Stromal cell of bone marrow (primary cell): ENCODE measurements at regions not wholly inside any gene's neighbourhood (a gene's known extent, or its start where the extent isn't known, plus 50 kb on each side); places are given as distances from the start of the nearest gene placed in this dataset.
"Not testable (repeated sequence)": the region's sequence is repeated elsewhere in the genome, so short reads cannot be mapped to it uniquely, and the experiment has no call there.

Source experiments
- DNase-seq: peaks from one replicate; pipeline ENCODE4 v3.0.0-alpha.2; 2012; ENCODE audit warnings: low read depth

GRCh38 chr2:126228531-126228930 is 427.4 kb upstream of the GYPC start:
- no peak for DNase-seq

GRCh38 chr2:126238251-126238650 is 417.7 kb upstream of the GYPC start:
- no peak for DNase-seq

- DNase-seq = no peak
Measured at GRCh38 chr2:126239320-126239955, 416.5 kb upstream of the GYPC start.

DNA sequence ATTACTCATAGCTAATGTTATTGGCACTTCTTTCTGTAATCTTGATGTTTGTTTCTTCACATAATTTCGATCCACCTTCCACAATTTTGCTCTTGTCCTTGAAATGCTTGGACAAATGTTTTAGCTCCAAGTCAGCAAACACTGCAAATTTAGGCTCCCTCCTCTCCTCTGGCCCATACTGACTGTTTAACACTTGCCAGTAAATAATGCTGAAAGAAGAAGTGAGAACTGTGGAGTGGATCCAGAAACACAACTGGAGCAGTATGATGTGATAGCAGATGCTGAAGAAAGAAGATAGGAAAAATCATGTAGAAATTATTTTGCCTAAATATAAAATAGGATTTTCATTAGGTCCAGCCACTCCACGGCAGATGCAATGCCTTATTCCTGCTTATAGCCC is 415.0 kb upstream of the GYPC start:
- no peak for DNase-seq

DNA sequence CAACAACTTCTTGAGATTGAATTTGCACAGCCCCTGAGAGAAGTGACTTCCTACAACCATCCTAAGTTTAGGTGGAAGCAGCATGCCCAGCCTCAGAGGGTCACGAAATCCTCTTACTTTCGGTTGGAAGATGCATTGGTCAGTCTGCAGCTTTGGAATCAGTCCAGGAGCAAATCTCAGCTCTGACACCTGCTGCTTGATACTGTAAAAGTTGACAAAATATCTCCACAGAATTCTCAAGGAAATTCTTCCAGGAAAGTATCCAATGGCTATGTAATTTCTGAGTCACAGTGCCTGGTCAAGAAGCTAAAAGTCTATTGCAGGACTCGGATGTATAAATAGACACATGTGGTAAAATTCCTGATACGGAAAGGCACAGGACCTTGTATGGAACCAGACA is 414.5 kb upstream of the GYPC start:
- DNase-seq = no peak

DNA sequence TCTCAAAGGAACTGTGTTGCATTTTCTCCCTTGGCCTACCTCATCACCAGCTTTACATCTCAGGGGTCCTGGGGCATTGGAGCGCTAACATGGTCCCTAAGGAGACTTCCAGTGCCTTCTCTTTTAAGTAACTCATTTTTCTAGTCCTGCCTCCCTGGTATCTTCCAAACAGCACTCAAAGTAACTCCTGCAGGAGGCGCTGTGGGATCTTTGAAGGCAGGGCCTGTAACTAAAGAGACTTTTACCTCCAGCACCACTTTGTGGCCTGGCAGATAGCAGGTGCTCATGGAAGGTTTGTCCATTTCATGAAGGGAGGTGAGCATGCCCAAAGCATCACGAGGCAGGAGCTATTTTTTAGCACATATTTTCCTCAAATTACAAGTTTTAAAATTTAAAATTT is 411.0 kb upstream of the GYPC start:
- DNase-seq = no peak

DNA sequence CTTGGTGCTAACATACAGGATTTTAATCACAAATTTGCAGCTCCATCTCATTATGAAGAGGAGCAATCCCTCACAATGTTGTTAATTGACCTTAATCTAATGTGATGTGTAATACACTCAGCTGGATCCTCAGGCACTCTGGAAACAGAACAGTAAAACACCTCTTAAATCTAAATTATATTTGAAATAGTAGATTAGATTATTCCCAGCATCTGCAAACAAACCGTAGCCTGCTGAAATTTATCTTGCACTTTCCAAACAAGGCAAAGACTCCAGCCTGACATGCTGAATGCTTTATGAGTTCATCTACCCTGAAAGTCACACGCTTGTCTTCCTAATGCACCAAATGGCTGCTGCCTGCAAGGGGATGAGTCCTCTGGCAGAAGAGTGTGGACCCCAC is 402.3 kb upstream of the GYPC start:
- no peak for DNase-seq

DNA sequence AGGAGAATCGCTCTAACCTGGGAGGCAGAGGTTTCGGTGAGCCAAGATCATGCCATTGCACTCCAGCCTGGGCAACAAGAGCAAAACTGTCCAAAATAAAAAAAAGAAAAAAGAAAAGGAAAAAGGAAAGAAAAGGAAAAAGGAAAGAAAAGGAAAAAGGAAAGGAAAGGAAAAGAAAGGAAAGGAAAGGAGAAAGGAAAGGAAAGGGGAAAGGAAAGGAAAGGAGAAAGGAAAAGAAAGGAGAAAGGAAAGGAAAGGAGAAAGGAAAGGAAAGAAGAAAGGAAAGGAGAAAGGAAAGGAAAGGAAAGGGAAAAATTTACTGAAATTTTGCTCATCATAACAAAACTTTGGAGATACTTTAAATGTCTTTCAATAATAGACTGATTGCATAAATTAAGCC is 391.3 kb upstream of the GYPC start:
- no peak for DNase-seq

DNA sequence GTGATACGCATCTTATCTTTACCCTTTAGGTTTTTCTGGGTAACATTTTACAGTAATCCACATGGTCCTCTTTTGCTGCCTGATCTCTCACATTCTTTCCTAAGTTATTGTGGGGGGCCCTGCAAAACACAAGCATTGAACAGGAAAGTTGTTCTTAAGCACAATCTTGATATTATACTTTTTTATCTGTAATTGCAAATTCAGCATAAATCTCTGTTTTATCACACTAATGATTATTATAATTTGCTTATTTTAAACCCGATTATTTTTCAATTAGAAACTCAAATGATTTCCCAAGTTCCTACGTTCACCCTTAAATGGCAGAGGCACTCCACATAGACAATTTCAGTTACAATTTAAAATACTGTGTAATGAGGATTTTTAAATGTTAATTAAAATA is 386.0 kb upstream of the GYPC start:
- DNase-seq = no peak

DNA sequence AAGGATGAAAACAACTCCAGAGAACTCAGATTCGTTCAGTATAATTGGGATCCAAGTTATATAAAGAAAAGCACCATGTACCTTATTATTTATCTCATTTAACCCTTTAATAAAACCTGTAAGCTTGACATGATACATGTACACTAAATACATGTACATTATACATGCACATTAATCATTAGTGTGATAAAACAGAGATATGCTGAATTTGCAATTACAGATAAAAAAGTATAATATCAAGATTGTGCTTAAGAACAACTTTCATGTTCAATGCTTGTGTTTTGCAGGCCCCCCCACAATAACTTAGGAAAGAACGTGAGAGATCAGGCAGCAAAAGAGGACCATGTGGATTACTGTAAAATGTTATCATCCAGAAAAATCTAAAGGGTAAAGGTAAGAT is 385.4 kb upstream of the GYPC start:
- DNase-seq = no peak

GRCh38 chr2:126272401-126272800 is 383.6 kb upstream of the GYPC start:
- no peak for DNase-seq

DNA sequence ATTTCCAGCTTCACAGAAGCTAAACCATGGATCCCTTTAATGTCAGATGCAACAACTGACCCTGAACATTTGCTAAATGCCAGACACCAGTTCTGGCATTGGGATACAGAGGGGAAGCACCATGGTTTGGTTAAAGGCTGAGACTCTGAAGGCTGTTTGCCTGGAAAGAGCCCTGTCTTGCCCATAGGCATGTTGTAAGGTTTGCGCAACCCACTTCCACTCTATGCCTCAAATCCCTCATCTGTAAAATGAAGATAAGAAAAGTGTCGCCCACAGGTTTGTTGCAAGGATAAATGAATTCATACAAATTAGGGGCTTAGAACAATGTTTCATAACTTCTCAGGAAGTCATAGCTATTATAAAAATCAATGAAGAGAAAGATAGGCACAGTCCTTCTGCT is 380.9 kb upstream of the GYPC start:
- no peak for DNase-seq

DNA sequence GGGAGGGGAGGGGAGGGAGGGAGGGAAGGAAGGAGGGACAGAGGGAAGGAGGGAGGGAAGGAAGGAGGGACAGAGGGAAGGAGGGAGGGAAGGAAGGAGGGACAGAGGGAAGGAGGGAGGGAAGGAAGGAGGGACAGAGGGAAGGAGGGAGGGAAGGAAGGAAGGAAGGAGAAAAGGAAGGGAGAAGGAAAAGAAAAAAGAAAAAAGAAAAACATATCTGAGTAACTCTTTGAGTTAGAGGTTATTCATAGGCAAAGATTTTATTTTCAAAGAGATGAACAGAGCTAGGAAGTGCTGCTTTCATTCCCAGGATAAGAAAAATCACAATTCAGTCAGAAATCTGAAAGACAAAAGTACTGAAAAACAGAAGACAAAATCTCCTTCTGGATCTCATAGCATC is 379.7 kb upstream of the GYPC start:
- not testable (repeated sequence) for DNase-seq

GRCh38 chr2:126288362-126288761 is 367.6 kb upstream of the GYPC start:
- no peak for DNase-seq

DNA sequence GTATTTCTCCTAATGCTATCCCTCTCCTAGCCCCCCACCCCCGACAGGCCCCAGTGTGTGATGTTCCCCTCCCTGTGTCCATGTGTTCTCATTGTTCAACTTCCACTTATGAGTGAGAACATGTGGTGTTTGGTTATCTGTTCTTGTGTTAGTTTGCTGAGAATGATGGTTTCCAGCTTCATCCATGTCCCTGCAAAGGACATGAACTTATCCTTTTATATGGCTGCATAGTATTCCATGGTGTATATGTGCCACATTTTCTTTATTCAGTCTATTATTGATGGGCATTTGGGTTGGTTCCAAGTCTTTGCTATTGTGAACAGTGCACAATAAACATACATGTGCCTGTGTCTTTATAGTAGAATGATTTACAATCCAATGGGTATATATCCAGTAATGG is 362.0 kb upstream of the GYPC start:
- DNase-seq = not testable (repeated sequence)

- DNase-seq = no peak
Measured at GRCh38 chr2:126299469-126299976, 356.4 kb upstream of the GYPC start.

DNA sequence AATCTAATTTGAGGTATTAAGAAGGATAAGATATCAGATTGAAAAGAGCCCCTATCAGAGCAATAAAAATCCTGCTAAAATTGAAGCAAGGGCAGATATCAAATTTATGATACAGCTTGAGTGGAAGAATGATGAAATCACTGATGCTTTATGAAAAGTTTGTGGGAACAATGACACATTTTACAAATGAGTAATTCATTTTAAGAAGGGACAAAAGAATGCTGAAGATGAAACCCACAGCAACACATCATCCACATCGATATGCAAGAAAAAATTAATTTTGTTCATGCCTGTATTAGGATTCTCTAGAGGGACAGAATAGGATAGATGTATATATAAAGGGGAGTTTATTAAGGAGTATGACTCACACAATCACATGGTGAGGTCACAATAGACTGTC is 355.6 kb upstream of the GYPC start:
- no peak for DNase-seq

DNA sequence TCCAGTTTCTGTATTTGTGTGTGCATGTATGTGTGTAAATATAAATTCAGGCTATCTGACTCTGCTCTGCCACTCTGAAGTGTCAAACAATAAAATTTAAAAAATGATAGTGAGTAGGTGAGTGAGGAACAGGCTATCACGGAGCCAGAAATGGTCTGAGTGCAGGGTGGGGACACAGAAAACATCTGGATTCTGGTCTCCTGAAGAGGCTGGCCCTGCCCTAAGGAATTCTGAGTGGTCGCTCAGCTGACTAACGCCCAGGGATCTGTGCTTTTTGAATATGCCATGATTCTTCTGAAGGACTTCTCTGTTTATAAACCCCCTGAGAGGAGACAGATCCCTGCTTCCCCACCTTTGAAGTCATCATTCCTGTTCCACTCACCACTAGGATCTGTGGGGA is 353.9 kb upstream of the GYPC start:
- DNase-seq = no peak

DNA sequence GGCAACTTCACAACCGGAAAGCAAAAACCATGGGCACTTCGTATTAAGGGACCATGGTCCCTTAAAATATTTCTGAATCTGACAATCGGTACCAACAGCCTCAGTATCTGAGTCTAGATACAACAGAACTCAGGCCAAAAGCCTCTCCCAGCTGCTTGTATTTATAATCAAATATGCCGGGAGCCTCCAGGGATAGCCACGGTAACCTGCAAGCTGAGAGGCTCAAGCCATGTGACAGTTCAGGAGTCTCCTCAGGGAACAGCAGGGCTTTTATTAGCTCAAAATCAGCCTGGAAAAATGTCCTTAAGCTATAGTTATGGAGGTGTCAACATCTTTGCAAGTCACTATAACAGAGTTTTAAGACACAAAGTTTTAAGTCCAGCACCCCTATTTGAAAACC is 352.8 kb upstream of the GYPC start:
- DNase-seq = no peak

DNA sequence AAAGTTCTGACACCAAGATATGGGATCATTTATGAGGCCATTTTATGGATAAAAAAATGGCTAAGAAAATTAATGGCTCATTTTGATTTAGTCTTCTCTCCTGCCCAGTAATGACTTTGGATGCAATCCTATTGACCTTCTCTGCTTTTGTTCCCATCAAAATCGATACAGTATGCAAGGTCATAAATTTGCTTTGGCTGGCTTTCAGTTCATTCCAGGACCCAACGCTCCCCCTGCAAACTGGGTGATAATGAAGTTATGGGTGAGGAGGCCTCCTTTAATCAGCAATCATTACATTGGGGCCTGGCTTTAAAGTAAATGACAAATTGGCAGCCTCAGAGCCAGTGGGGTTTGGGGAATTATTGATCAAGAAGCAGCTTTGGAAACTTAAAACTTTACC is 351.8 kb upstream of the GYPC start:
- DNase-seq = no peak

- no peak for DNase-seq
Measured at GRCh38 chr2:126306539-126306938, 349.4 kb upstream of the GYPC start.

GRCh38 chr2:126307740-126308139 is 348.2 kb upstream of the GYPC start:
- no peak for DNase-seq

GRCh38 chr2:126309185-126309584 is 346.8 kb upstream of the GYPC start:
- no peak for DNase-seq

GRCh38 chr2:126312579-126312978 is 343.4 kb upstream of the GYPC start:
- no peak for DNase-seq

DNA sequence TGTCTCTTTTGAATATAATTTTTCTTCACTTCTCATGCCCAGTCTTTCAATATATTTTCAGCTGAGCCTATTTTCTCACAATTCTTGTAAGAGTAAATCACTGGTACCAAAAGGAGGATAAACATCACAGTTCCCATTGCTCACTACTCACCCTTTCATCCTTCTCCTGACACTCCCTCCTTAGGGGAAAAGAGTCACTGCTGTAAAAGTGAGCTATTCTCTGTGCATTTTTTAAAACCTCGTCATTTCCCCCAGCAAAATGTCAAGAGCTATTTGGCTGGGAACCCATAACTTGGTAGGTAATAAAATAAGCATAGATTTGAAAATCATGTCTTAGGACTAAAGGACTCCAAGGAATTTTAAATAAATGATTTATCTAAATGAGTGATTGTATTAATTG is 340.1 kb upstream of the GYPC start:
- DNase-seq = peak; percentile 9
